OCI-LY1 (cell line): ENCODE measurements at regions not wholly inside any gene's neighbourhood (a gene's known extent, or its start where the extent isn't known, plus 50 kb on each side); places are given as distances from the start of the nearest gene placed in this dataset.

ENCODE experiments used
- CTCF ChIP-seq: fragments of 200-600 bp; sonication (generic), shearing (Covaris generic); IDR thresholded peaks from 2 replicates; pipeline ENCODE4 v1.5.1; 2017; ENCODE audit warnings: mild to moderate bottlenecking, antibody characterized with exemption, low read length, moderate library complexity, mixed read lengths
- EZH2 ChIP-seq: fragments of 200-600 bp; sonication (generic), shearing (Covaris generic); IDR thresholded peaks from 2 replicates; pipeline ENCODE4 v1.8.0; 2017; ENCODE audit warnings: borderline replicate concordance, mixed run types, mild to moderate bottlenecking, antibody characterized with exemption, low read length, moderate library complexity, mixed read lengths

GRCh38 chr4:133866328-133866699 lies 335.3 kb downstream of the PABPC4L start:
- TF ChIP-seq CTCF: no peak
- TF ChIP-seq EZH2: no peak
